ENCODE measurements at regions not wholly inside any gene's neighbourhood (a gene's known extent, or its start where the extent isn't known, plus 50 kb on each side); places are given as distances from the start of the nearest gene placed in this dataset.
"Not testable (repeated sequence)": the region's sequence is repeated elsewhere in the genome, so short reads cannot be mapped to it uniquely, and the experiment has no call there.

GRCh38 chr9:100639854-100640253 is 62.0 kb downstream of the CAVIN4 start:
- H3K4me3 Mint-ChIP-seq: no peak overlapping the region
- H3K4me1 Mint-ChIP-seq: no peaks in the 10 kb centered on the region
- no peak for DNase-seq
- CTCF ChIA-PET: no interaction called here
- no peak overlapping the region for H3K27ac Mint-ChIP-seq
- H3K9me3 Mint-ChIP-seq: no peaks in the 10 kb centered on the region
- no peaks in the 10 kb centered on the region for H3K27me3 Mint-ChIP-seq
- no peaks in the 10 kb centered on the region for H3K36me3 Mint-ChIP-seq

DNA sequence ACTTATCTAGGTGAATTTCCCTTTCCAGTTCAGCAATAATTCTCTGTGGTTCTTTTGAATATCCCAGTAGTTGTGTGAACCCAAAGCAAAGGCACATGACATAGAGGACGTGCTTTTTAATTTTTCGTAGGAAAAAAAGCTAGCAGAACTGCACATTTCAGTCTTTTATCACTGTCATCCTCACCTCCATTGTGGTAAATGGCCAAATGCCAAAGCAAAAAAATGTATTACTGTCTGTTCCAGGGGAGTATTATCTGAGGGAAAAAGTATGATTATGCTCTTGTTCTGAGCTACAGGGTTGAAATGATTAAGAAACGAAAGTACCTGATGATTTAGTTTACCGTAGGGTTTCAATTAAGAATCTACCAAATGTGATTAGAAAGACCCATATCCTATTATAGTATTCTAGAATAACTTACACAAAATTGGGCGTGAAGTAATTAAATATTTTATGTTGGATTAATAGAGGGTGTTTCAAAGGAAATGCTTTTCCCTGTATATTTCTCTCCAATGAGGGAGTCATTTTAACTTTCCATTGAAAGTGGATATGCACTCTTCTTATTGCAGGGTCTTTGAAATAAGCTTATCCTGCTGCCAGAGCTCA is 62.7 kb downstream of the CAVIN4 start:
- Mint-ChIP-seq H3K9me3 (peaks cover 4% of the 10 kb centered on the region), H3K4me3 (no peak overlapping the region), H3K27me3 (no peaks in the 10 kb centered on the region), H3K27ac (no peak overlapping the region), H3K4me1 (no peaks in the 10 kb centered on the region), H3K36me3 (no peaks in the 10 kb centered on the region)
- DNase-seq: no peak
- CTCF ChIA-PET: no interaction called here

GRCh38 chr9:100641166-100641565 is 63.3 kb downstream of the CAVIN4 start:
- no peak for DNase-seq
- H3K9me3 Mint-ChIP-seq: peaks cover 4% of the 10 kb centered on the region
- no peaks in the 10 kb centered on the region for H3K4me1 Mint-ChIP-seq
- H3K36me3 Mint-ChIP-seq: no peaks in the 10 kb centered on the region
- H3K4me3 Mint-ChIP-seq: no peak overlapping the region
- no peak overlapping the region for H3K27ac Mint-ChIP-seq
- H3K27me3 Mint-ChIP-seq: no peaks in the 10 kb centered on the region
- CTCF ChIA-PET: no interaction called here

GRCh38 chr9:100652850-100653249 is 75.0 kb downstream of the CAVIN4 start:
- peaks cover 12% of the 10 kb centered on the region for H3K9me3 Mint-ChIP-seq
- H3K4me1 Mint-ChIP-seq: no peaks in the 10 kb centered on the region
- H3K36me3 Mint-ChIP-seq: no peaks in the 10 kb centered on the region
- no peaks in the 10 kb centered on the region for H3K27me3 Mint-ChIP-seq
- no peak overlapping the region for H3K4me3 Mint-ChIP-seq
- no peak for DNase-seq
- no peak overlapping the region for H3K27ac Mint-ChIP-seq
- CTCF ChIA-PET: no interaction called here

DNA sequence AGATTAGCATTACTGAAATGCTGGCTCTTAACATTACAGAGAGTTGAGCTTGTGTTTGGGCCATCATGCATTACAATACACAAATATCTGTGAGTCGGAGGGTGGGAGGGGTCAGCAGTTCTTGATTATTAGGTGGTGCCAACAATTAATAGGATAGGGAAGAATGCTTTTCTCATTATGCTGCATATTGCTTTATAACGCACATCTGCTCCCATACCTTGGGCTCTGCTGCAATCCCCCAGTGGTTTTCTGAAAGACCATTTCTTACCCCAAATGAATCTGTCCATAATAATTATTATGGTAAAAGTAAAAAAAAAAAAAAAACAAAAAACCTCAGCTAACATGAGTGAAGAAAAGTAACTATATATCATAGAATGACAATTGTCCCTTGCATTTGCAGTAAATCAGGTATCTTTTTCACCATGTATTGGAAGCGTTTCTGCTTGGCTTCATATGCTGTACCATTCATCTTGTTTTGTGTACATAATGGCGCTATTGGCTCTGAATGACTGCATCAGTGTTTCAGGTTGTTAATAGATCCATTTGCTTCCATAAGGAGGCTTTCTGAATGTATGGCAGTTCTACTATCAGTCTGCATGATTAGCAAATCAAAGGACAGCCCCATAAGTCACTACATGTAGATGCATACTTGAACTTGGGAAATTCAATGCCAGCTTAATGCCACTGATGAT is 75.9 kb downstream of the CAVIN4 start:
- no peaks in the 10 kb centered on the region for H3K27me3 Mint-ChIP-seq
- CTCF ChIA-PET: no interaction called here
- H3K27ac Mint-ChIP-seq: no peak overlapping the region
- DNase-seq: no peak
- no peaks in the 10 kb centered on the region for H3K36me3 Mint-ChIP-seq
- H3K4me1 Mint-ChIP-seq: no peaks in the 10 kb centered on the region
- H3K9me3 Mint-ChIP-seq: peaks cover 12% of the 10 kb centered on the region
- H3K4me3 Mint-ChIP-seq: no peak overlapping the region

- peaks cover 12% of the 10 kb centered on the region for H3K9me3 Mint-ChIP-seq
- H3K4me1 Mint-ChIP-seq, CTCF ChIA-PET, H3K27me3 Mint-ChIP-seq, DNase-seq, H3K27ac Mint-ChIP-seq, H3K4me3 Mint-ChIP-seq, H3K36me3 Mint-ChIP-seq: not testable (repeated sequence)
Measured at GRCh38 chr9:100656851-100657250, 79.0 kb downstream of the CAVIN4 start.

DNA sequence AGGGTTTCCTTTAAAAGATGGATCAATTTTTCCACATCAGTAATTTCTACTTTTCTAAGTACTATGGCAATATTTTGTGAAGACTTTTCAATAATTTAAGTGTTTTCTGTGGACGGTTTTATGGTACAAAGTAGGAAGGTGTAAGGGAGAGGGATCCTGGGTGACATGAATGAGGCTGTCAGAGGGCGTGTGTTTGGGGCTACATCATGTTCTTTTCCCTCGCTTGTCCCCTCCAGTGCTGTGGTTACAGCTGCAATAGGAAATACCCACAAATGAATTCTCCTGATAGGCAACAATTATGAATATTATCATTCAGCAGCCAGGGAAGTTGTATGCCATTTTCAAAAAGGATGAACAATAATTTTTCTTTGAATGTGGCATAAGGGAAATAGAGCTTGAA is 83.8 kb downstream of the CAVIN4 start:
- no peaks in the 10 kb centered on the region for H3K4me1 Mint-ChIP-seq
- H3K27me3 Mint-ChIP-seq: no peaks in the 10 kb centered on the region
- H3K36me3 Mint-ChIP-seq: no peaks in the 10 kb centered on the region
- DNase-seq: no peak
- CTCF ChIA-PET: no interaction called here
- H3K4me3 Mint-ChIP-seq: no peak overlapping the region
- peaks cover 7% of the 10 kb centered on the region for H3K9me3 Mint-ChIP-seq
- no peak overlapping the region for H3K27ac Mint-ChIP-seq

GRCh38 chr9:100662122-100662521 is 84.2 kb downstream of the CAVIN4 start:
- Mint-ChIP-seq H3K4me1 (no peaks in the 10 kb centered on the region), H3K27me3 (no peaks in the 10 kb centered on the region), H3K36me3 (no peaks in the 10 kb centered on the region), H3K9me3 (peaks cover 6% of the 10 kb centered on the region), H3K4me3 (no peak overlapping the region), H3K27ac (no peak overlapping the region)
- CTCF ChIA-PET: no interaction called here
- no peak for DNase-seq

- H3K36me3 Mint-ChIP-seq: no peaks in the 10 kb centered on the region
- CTCF ChIA-PET: no interaction called here
- no peaks in the 10 kb centered on the region for H3K4me1 Mint-ChIP-seq
- no peak overlapping the region for H3K27ac Mint-ChIP-seq
- no peak for DNase-seq
- no peak overlapping the region for H3K4me3 Mint-ChIP-seq
- no peaks in the 10 kb centered on the region for H3K9me3 Mint-ChIP-seq
- no peaks in the 10 kb centered on the region for H3K27me3 Mint-ChIP-seq
Measured at GRCh38 chr9:100667448-100667847, 89.6 kb downstream of the CAVIN4 start.

- no peaks in the 10 kb centered on the region for H3K36me3 Mint-ChIP-seq
- H3K4me3 Mint-ChIP-seq: no peak overlapping the region
- H3K4me1 Mint-ChIP-seq: no peaks in the 10 kb centered on the region
- CTCF ChIA-PET: no interaction called here
- H3K27ac Mint-ChIP-seq: no peak overlapping the region
- H3K9me3 Mint-ChIP-seq: no peaks in the 10 kb centered on the region
- no peaks in the 10 kb centered on the region for H3K27me3 Mint-ChIP-seq
- DNase-seq: no peak
Measured at GRCh38 chr9:100668024-100668423, 90.1 kb downstream of the CAVIN4 start.

GRCh38 chr9:100669968-100670367 is 92.1 kb downstream of the CAVIN4 start:
- no peak overlapping the region for H3K27ac Mint-ChIP-seq
- no peaks in the 10 kb centered on the region for H3K36me3 Mint-ChIP-seq
- H3K4me3 Mint-ChIP-seq: no peak overlapping the region
- no peaks in the 10 kb centered on the region for H3K4me1 Mint-ChIP-seq
- H3K9me3 Mint-ChIP-seq: no peaks in the 10 kb centered on the region
- DNase-seq: no peak
- H3K27me3 Mint-ChIP-seq: no peaks in the 10 kb centered on the region
- CTCF ChIA-PET: no interaction called here

GRCh38 chr9:100670719-100671118 is 92.8 kb downstream of the CAVIN4 start:
- Mint-ChIP-seq H3K4me1 (no peaks in the 10 kb centered on the region), H3K27me3 (no peaks in the 10 kb centered on the region), H3K9me3 (no peaks in the 10 kb centered on the region), H3K4me3 (no peak overlapping the region), H3K36me3 (no peaks in the 10 kb centered on the region), H3K27ac (no peak overlapping the region)
- CTCF ChIA-PET: no interaction called here
- no peak for DNase-seq

GRCh38 chr9:100671898-100672297 is 94.0 kb downstream of the CAVIN4 start:
- H3K4me1 Mint-ChIP-seq: no peaks in the 10 kb centered on the region
- H3K27me3 Mint-ChIP-seq: no peaks in the 10 kb centered on the region
- no peaks in the 10 kb centered on the region for H3K36me3 Mint-ChIP-seq
- CTCF ChIA-PET: no interaction called here
- no peak overlapping the region for H3K27ac Mint-ChIP-seq
- no peak overlapping the region for H3K4me3 Mint-ChIP-seq
- no peaks in the 10 kb centered on the region for H3K9me3 Mint-ChIP-seq
- DNase-seq: no peak

- H3K36me3 Mint-ChIP-seq: no peaks in the 10 kb centered on the region
- CTCF ChIA-PET: no interaction called here
Measured at GRCh38 chr9:100673249-100673648, 95.4 kb downstream of the CAVIN4 start.

GRCh38 chr9:100674419-100675122 is 96.7 kb downstream of the CAVIN4 start:
- no peaks in the 10 kb centered on the region for H3K4me1 Mint-ChIP-seq
- H3K27ac Mint-ChIP-seq: no peak overlapping the region
- CTCF ChIA-PET: no interaction called here
- H3K36me3 Mint-ChIP-seq: no peaks in the 10 kb centered on the region
- H3K4me3 Mint-ChIP-seq: no peak overlapping the region
- no peaks in the 10 kb centered on the region for H3K27me3 Mint-ChIP-seq
- no peak for DNase-seq
- no peaks in the 10 kb centered on the region for H3K9me3 Mint-ChIP-seq

More at GRCh38 chr9:100673249-100673648, 95.4 kb downstream of the CAVIN4 start:
- Mint-ChIP-seq H3K27ac (no peak overlapping the region), H3K9me3 (no peaks in the 10 kb centered on the region), H3K4me1 (no peaks in the 10 kb centered on the region), H3K4me3 (no peak overlapping the region), H3K27me3 (no peaks in the 10 kb centered on the region)
- DNase-seq: no peak
